ENCODE measurements at regions not wholly inside any gene's neighbourhood (a gene's known extent, or its start where the extent isn't known, plus 50 kb on each side); places are given as distances from the start of the nearest gene placed in this dataset.

DNA sequence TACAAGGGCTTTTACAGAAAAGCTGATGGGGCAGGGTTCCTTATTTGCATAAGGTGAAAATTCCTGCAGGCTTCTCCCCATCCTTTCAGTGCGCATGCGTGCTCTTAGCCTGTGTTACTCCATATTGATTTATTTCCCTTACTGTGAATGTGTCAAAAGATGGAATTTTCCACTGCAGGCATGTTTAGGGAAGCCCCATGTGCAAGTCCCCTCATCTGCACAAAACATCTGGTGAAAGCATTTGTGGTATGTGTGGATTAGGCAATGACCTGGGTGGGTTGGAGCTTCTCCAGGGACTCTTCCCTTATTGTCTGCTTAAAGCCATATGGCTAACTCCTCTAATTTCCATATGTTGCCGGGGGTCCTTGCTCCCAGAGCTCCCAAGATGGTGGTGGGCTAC, 912.7 kb upstream of the LRFN5 start:
- TF ChIP-seq, protein P1, sequence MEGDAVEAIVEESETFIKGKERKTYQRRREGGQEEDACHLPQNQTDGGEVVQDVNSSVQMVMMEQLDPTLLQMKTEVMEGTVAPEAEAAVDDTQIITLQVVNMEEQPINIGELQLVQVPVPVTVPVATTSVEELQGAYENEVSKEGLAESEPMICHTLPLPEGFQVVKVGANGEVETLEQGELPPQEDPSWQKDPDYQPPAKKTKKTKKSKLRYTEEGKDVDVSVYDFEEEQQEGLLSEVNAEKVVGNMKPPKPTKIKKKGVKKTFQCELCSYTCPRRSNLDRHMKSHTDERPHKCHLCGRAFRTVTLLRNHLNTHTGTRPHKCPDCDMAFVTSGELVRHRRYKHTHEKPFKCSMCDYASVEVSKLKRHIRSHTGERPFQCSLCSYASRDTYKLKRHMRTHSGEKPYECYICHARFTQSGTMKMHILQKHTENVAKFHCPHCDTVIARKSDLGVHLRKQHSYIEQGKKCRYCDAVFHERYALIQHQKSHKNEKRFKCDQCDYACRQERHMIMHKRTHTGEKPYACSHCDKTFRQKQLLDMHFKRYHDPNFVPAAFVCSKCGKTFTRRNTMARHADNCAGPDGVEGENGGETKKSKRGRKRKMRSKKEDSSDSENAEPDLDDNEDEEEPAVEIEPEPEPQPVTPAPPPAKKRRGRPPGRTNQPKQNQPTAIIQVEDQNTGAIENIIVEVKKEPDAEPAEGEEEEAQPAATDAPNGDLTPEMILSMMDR (conservative IDR thresholded peaks at IDR 0.05; ENCODE audit: low read depth, low read length) = no peak
- TF ChIP-seq EZH2 (IDR thresholded peaks at IDR 0.05; ENCODE audit: low read length, unreplicated experiment) (no peak), EZH2phosphoT487 (IDR thresholded peaks at IDR 0.05; ENCODE audit: borderline replicate concordance, low read length) (no peak)
